ENCODE measurements at regions not wholly inside any gene's neighbourhood (a gene's known extent, or its start where the extent isn't known, plus 50 kb on each side); places are given as distances from the start of the nearest gene placed in this dataset.

- H3K9ac ChIP-seq (ENCODE audit: low read length) = no peak overlapping the region
- Mint-ChIP-seq H3K27me3 (ENCODE audit: low read depth, unreplicated experiment) (no peaks in the 10 kb centered on the region), H3K27ac (ENCODE audit: unreplicated experiment) (no peak overlapping the region), H3K9me3 (ENCODE audit: unreplicated experiment) (peaks cover 2% of the 10 kb centered on the region), H3K36me3 (ENCODE audit: low read depth, unreplicated experiment) (no peaks in the 10 kb centered on the region), H3K4me1 (ENCODE audit: low read depth, unreplicated experiment) (no peaks in the 10 kb centered on the region), H3K4me3 (ENCODE audit: unreplicated experiment) (no peak overlapping the region)
- no peaks in the 10 kb centered on the region for H4K20me1 ChIP-seq (ENCODE audit: insufficient read depth, low read length)
- no peaks in the 10 kb centered on the region for H3K4me1 ChIP-seq (ENCODE audit: insufficient read depth, low read length)
- no peak for DNase-seq (ENCODE audit: low read depth)
- no peaks in the 10 kb centered on the region for H3K36me3 ChIP-seq (ENCODE audit: insufficient read depth, low read length)
- H3K9me3 ChIP-seq (ENCODE audit: insufficient read depth, low read depth, low read length) = peaks cover 3% of the 10 kb centered on the region
- no peak for TF ChIP-seq EZH2 (IDR thresholded peaks at IDR 0.05; ENCODE audit: insufficient read depth, low read length)
- TF ChIP-seq, protein P1, sequence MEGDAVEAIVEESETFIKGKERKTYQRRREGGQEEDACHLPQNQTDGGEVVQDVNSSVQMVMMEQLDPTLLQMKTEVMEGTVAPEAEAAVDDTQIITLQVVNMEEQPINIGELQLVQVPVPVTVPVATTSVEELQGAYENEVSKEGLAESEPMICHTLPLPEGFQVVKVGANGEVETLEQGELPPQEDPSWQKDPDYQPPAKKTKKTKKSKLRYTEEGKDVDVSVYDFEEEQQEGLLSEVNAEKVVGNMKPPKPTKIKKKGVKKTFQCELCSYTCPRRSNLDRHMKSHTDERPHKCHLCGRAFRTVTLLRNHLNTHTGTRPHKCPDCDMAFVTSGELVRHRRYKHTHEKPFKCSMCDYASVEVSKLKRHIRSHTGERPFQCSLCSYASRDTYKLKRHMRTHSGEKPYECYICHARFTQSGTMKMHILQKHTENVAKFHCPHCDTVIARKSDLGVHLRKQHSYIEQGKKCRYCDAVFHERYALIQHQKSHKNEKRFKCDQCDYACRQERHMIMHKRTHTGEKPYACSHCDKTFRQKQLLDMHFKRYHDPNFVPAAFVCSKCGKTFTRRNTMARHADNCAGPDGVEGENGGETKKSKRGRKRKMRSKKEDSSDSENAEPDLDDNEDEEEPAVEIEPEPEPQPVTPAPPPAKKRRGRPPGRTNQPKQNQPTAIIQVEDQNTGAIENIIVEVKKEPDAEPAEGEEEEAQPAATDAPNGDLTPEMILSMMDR (IDR thresholded peaks at IDR 0.05; ENCODE audit: insufficient read depth, low read depth, low read length) = no peak
- FAIRE-seq = no peak
- no peak overlapping the region for H3K27ac ChIP-seq (ENCODE audit: low read depth, low read length)
- no peak overlapping the region for H3K4me2 ChIP-seq (ENCODE audit: low read length)
- H3K79me2 ChIP-seq (ENCODE audit: insufficient read depth, low read length) = no peaks in the 10 kb centered on the region
- H2AFZ ChIP-seq (ENCODE audit: low read depth, low read length) = no peak overlapping the region
- H3K27me3 ChIP-seq (ENCODE audit: insufficient read depth, low read length) = no peaks in the 10 kb centered on the region
- H3K4me3 ChIP-seq (ENCODE audit: insufficient read depth, low read depth, low read length) = no peak overlapping the region
These were observed 360.5 kb downstream of the RSL24D1 start for GRCh38 chr15:54836052-54836795.

- no peak overlapping the region for H2AFZ ChIP-seq (ENCODE audit: low read depth, low read length)
- no peaks in the 10 kb centered on the region for H4K20me1 ChIP-seq (ENCODE audit: insufficient read depth, low read length)
- H3K4me3 ChIP-seq (ENCODE audit: insufficient read depth, low read depth, low read length) = no peak overlapping the region
- H3K27me3 Mint-ChIP-seq (ENCODE audit: low read depth, unreplicated experiment) = no peaks in the 10 kb centered on the region
- peaks cover 6% of the 10 kb centered on the region for H3K9me3 ChIP-seq (ENCODE audit: insufficient read depth, low read depth, low read length)
- no peak for DNase-seq (ENCODE audit: low read depth)
- no peaks in the 10 kb centered on the region for H3K4me1 Mint-ChIP-seq (ENCODE audit: low read depth, unreplicated experiment)
- no peaks in the 10 kb centered on the region for H3K4me1 ChIP-seq (ENCODE audit: insufficient read depth, low read length)
- H3K36me3 Mint-ChIP-seq (ENCODE audit: low read depth, unreplicated experiment) = no peaks in the 10 kb centered on the region
- H3K27me3 ChIP-seq (ENCODE audit: insufficient read depth, low read length) = no peaks in the 10 kb centered on the region
- H3K27ac Mint-ChIP-seq (ENCODE audit: unreplicated experiment) = no peak overlapping the region
- no peak for FAIRE-seq
- H3K9me3 Mint-ChIP-seq (ENCODE audit: unreplicated experiment) = peaks cover 2% of the 10 kb centered on the region
- no peak overlapping the region for H3K4me3 Mint-ChIP-seq (ENCODE audit: unreplicated experiment)
- no peak overlapping the region for H3K4me2 ChIP-seq (ENCODE audit: low read length)
- H3K27ac ChIP-seq (ENCODE audit: low read depth, low read length) = no peak overlapping the region
- TF ChIP-seq, protein P1 (IDR thresholded peaks at IDR 0.05; ENCODE audit: insufficient read depth, low read depth, low read length) = no peak
- no peak for TF ChIP-seq EZH2 (IDR thresholded peaks at IDR 0.05; ENCODE audit: insufficient read depth, low read length)
- H3K9ac ChIP-seq (ENCODE audit: low read length) = no peak overlapping the region
- no peaks in the 10 kb centered on the region for H3K36me3 ChIP-seq (ENCODE audit: insufficient read depth, low read length)
- H3K79me2 ChIP-seq (ENCODE audit: insufficient read depth, low read length) = no peaks in the 10 kb centered on the region
These were observed 366.9 kb downstream of the RSL24D1 start for GRCh38 chr15:54829821-54830220.

- no peaks in the 10 kb centered on the region for H3K9me3 Mint-ChIP-seq (ENCODE audit: unreplicated experiment)
- Histone ChIP-seq H3K4me1 (ENCODE audit: insufficient read depth, low read length) (no peaks in the 10 kb centered on the region), H3K27ac (ENCODE audit: low read depth, low read length) (no peak overlapping the region), H3K9me3 (ENCODE audit: insufficient read depth, low read depth, low read length) (no peaks in the 10 kb centered on the region), H3K9ac (ENCODE audit: low read length) (no peak overlapping the region), H4K20me1 (ENCODE audit: insufficient read depth, low read length) (no peaks in the 10 kb centered on the region), H3K36me3 (ENCODE audit: insufficient read depth, low read length) (no peaks in the 10 kb centered on the region), H3K4me3 (ENCODE audit: insufficient read depth, low read depth, low read length) (no peak overlapping the region), H3K79me2 (ENCODE audit: insufficient read depth, low read length) (no peaks in the 10 kb centered on the region), H2AFZ (ENCODE audit: low read depth, low read length) (no peak overlapping the region), H3K27me3 (ENCODE audit: insufficient read depth, low read length) (no peaks in the 10 kb centered on the region), H3K4me2 (ENCODE audit: low read length) (no peak overlapping the region)
- no peaks in the 10 kb centered on the region for H3K4me1 Mint-ChIP-seq (ENCODE audit: low read depth, unreplicated experiment)
- no peak for DNase-seq (ENCODE audit: low read depth)
- no peaks in the 10 kb centered on the region for H3K36me3 Mint-ChIP-seq (ENCODE audit: low read depth, unreplicated experiment)
- TF ChIP-seq, protein P1 (IDR thresholded peaks at IDR 0.05; ENCODE audit: insufficient read depth, low read depth, low read length) = no peak
- no peak for TF ChIP-seq EZH2 (IDR thresholded peaks at IDR 0.05; ENCODE audit: insufficient read depth, low read length)
- H3K27ac Mint-ChIP-seq (ENCODE audit: unreplicated experiment) = no peak overlapping the region
- H3K27me3 Mint-ChIP-seq (ENCODE audit: low read depth, unreplicated experiment) = no peaks in the 10 kb centered on the region
- H3K4me3 Mint-ChIP-seq (ENCODE audit: unreplicated experiment) = no peak overlapping the region
- FAIRE-seq = no peak
These were observed 375.9 kb downstream of the RSL24D1 start for GRCh38 chr15:54820811-54821210.
